IgD-negative memory B cell (primary cell): ENCODE measurements at regions not wholly inside any gene's neighbourhood (a gene's known extent, or its start where the extent isn't known, plus 50 kb on each side); places are given as distances from the start of the nearest gene placed in this dataset.
"Not testable (repeated sequence)": the region's sequence is repeated elsewhere in the genome, so short reads cannot be mapped to it uniquely, and the experiment has no call there.

ENCODE experiments used
- H3K27ac Mint-ChIP-seq, 3 donors: one replicate each; pipeline ENCODE4 v1.8.0; 2020 to 2022; ENCODE audit warnings: mild to moderate bottlenecking in 3 of 3, mixed read lengths in 3 of 3, moderate library complexity in 1 of 3
- H3K27me3 Mint-ChIP-seq: one replicate; pipeline ENCODE4 v1.8.0; 2021; ENCODE audit warnings: mixed read lengths
- H3K36me3 Mint-ChIP-seq: one replicate; pipeline ENCODE4 v1.8.0; 2020; ENCODE audit warnings: mild to moderate bottlenecking, mixed read lengths
- H3K4me1 Mint-ChIP-seq, 3 donors: one replicate each; pipeline ENCODE4 v1.8.0; 2020 to 2022; ENCODE audit warnings: mixed read lengths in 3 of 3, mild to moderate bottlenecking in 1 of 3
- H3K4me3 Mint-ChIP-seq, 4 donors: one replicate each; pipeline ENCODE4 v1.8.0; 2020 to 2022; ENCODE audit warnings: mild to moderate bottlenecking in 4 of 4, mixed read lengths in 4 of 4, moderate library complexity in 3 of 4
- H3K9me3 Mint-ChIP-seq, 3 donors: one replicate each; pipeline ENCODE4 v1.8.0; 2020 to 2021; ENCODE audit warnings: mixed read lengths in 3 of 3, mild to moderate bottlenecking in 1 of 3

GRCh38 chr3:43236008-43236407 is 50.3 kb upstream of the SNRK start:
- Mint-ChIP-seq H3K36me3 (no peaks in the 10 kb centered on the region), H3K27ac (no peak overlapping the region), H3K4me1 (peaks cover 0 to 1% (median 0%) of the 10 kb centered on the region in 3 donors), H3K27me3 (peaks cover 26% of the 10 kb centered on the region), H3K4me3 (no peak overlapping the region), H3K9me3 (peaks cover 0 to 4% (median 3%) of the 10 kb centered on the region in 3 donors)

- Mint-ChIP-seq H3K36me3 (no peaks in the 10 kb centered on the region), H3K27ac (no peak overlapping the region), H3K27me3 (peaks cover 14% of the 10 kb centered on the region), H3K4me1 (peaks cover 0 to 1% (median 0%) of the 10 kb centered on the region in 3 donors), H3K4me3 (no peak overlapping the region), H3K9me3 (peaks cover 2 to 10% (median 4%) of the 10 kb centered on the region in 3 donors)
These were observed 53.3 kb upstream of the SNRK start for GRCh38 chr3:43233062-43233461.

DNA sequence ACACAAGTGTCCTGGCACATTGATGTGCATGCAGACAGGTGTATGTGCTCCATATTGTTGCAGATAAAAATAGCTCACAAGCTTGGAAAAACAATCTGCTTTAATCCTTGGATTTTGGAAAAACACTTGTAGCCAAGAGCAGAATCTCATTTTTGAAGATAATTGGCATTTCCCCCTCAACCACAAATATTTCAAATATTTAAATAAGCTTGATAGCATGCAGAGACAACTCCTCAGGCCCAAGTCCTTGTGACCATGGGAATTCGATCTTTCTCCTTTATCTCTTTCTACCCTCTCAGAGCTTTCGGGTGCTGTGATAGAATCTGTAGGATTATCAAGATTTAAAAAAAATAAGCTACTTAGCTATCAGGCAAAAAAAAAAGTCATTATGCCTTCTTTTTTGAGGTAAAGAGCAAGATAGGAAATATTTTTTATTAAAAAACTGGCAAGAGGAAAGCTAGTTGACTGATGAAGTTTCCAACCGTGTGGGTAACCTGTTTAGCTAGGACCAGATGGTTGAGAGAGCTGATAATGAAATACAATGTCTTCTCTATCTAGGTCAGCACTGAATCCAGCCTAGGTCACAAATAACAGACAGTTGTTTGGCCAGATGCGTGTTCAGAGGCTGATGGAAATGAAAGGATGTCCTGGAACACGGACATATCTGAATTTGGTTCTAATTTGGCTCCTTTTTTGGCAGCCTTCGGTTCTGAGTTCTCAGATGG is 54.9 kb upstream of the SNRK start:
- H3K27ac Mint-ChIP-seq, result no peak overlapping the region
- H3K4me3 Mint-ChIP-seq, result no peak overlapping the region
- H3K9me3 Mint-ChIP-seq, result peaks cover 4 to 16% (median 11%) of the 10 kb centered on the region in 3 donors
- peaks cover 6% of the 10 kb centered on the region for H3K27me3 Mint-ChIP-seq
- H3K4me1 Mint-ChIP-seq, result peaks cover 0 to 1% (median 0%) of the 10 kb centered on the region in 3 donors
- H3K36me3 Mint-ChIP-seq, result no peaks in the 10 kb centered on the region

- H3K4me3 Mint-ChIP-seq, H3K36me3 Mint-ChIP-seq, H3K4me1 Mint-ChIP-seq, H3K27me3 Mint-ChIP-seq, H3K27ac Mint-ChIP-seq: not testable (repeated sequence)
- peaks cover 4 to 16% (median 11%) of the 10 kb centered on the region in 3 donors for H3K9me3 Mint-ChIP-seq
These were observed 56.5 kb upstream of the SNRK start for GRCh38 chr3:43229865-43230264.

DNA sequence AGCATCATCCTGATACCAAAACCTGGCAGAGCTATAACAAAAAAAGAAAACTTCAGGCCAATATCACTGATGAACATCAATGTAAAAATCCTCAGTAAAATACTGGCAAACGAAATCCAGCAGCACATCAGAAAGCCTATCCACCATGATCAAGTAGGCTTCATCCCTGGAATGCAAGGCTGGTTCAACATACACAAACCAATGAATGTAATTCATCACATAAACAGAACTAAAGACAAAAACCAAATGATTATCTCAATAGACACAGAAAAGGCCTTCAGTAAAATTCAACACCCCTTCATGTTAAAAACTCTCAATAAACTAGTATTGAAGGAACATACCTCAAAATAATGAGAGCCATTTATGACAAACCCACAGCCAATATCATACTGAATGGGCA is 58.7 kb upstream of the SNRK start:
- H3K9me3 Mint-ChIP-seq, result peaks cover 4 to 16% (median 11%) of the 10 kb centered on the region in 3 donors
- not testable (repeated sequence) for H3K27ac Mint-ChIP-seq, H3K4me3 Mint-ChIP-seq, H3K36me3 Mint-ChIP-seq, H3K27me3 Mint-ChIP-seq, H3K4me1 Mint-ChIP-seq

- Mint-ChIP-seq H3K4me1 (peaks cover 0 to 4% (median 0%) of the 10 kb centered on the region in 3 donors), H3K4me3 (no peak overlapping the region), H3K9me3 (peaks cover 4 to 16% (median 7%) of the 10 kb centered on the region in 3 donors), H3K36me3 (no peaks in the 10 kb centered on the region), H3K27me3 (peaks cover 4% of the 10 kb centered on the region), H3K27ac (no peak overlapping the region)
These were observed 61.8 kb upstream of the SNRK start for GRCh38 chr3:43224405-43225073.

- H3K4me1 Mint-ChIP-seq, result peaks cover 0 to 4% (median 0%) of the 10 kb centered on the region in 3 donors
These were observed 62.5 kb upstream of the SNRK start for GRCh38 chr3:43223670-43224364.

DNA sequence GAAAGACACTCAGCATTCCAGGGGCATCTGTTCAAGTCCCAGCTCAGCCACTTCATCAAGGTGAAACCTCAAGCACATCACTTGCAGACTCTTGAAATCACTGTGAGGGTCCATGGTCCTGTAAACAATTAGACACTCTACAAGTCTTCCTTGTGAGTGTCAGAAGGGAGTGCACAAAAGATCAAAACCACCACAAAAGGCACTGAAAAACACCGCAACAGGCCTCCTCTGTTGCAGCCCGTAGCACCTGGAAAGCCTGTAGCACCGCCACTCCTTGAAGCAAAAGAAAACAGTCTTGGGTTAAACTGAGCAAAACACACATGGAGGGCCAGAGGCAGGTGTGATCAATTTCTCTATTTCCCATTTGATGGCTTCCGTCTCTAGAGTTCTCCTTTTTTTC is 63.8 kb upstream of the SNRK start:
- Mint-ChIP-seq H3K36me3 (peaks cover 2% of the 10 kb centered on the region), H3K4me1 (peaks cover 0 to 5% (median 2%) of the 10 kb centered on the region in 3 donors), H3K27me3 (peaks cover 1% of the 10 kb centered on the region), H3K9me3 (peaks cover 1 to 8% (median 5%) of the 10 kb centered on the region in 3 donors), H3K27ac (no peak overlapping the region), H3K4me3 (no peak overlapping the region)

More at GRCh38 chr3:43223670-43224364, 62.5 kb upstream of the SNRK start:
- H3K4me3 Mint-ChIP-seq, result no peak overlapping the region
- H3K9me3 Mint-ChIP-seq, result peaks cover 4 to 16% (median 6%) of the 10 kb centered on the region in 3 donors
- no peak overlapping the region for H3K27ac Mint-ChIP-seq
- no peaks in the 10 kb centered on the region for H3K36me3 Mint-ChIP-seq
- peaks cover 4% of the 10 kb centered on the region for H3K27me3 Mint-ChIP-seq

DNA sequence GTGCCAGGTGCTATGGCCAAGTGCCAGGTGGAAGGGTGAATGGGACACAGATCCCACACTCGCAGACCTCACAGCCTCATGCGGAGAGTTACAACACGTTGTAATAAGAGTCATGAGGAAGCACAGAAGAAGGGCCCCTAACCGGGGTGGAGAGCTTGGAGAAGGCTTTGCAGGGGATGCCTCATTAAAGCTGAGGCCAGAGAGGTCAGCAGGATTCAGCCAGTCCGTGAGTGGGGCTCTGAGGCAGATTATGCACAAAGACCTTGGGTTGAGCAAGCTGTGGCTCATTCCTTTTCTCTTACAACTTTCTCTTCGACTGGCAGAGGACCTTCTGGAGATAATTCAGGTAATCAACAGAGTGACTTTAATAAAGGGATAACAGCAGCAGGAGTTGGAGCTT is 65.3 kb upstream of the SNRK start:
- peaks cover 2% of the 10 kb centered on the region for H3K36me3 Mint-ChIP-seq
- H3K9me3 Mint-ChIP-seq, result peaks cover 0 to 1% (median 0%) of the 10 kb centered on the region in 3 donors
- peaks cover 0 to 7% (median 2%) of the 10 kb centered on the region in 3 donors for H3K4me1 Mint-ChIP-seq
- H3K4me3 Mint-ChIP-seq, result no peak overlapping the region
- H3K27ac Mint-ChIP-seq, result no peak overlapping the region
- H3K27me3 Mint-ChIP-seq, result peaks cover 1% of the 10 kb centered on the region

DNA sequence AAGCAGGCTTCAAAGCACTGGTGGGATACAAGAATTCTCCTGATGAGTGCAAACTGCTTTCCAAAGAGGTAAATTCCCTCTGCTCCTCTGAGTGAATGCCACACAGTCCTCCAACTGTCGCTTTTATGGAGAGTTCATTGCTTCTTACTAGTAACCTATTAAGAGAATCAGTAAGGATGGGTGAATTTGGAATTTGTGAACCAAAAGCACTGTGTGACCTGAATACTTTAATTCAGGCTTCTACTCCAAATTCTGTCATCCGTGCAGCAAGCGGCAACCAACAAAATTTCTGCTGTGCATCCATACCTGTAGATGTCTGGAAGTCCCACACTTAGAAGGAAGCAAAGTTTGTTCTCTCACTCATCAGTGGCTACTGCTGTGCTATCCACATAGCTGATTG is 66.7 kb upstream of the SNRK start:
- peaks cover 0 to 7% (median 2%) of the 10 kb centered on the region in 3 donors for H3K4me1 Mint-ChIP-seq
- H3K9me3 Mint-ChIP-seq, result peaks cover 0 to 1% (median 0%) of the 10 kb centered on the region in 3 donors
- peaks cover 3% of the 10 kb centered on the region for H3K27me3 Mint-ChIP-seq
- H3K27ac Mint-ChIP-seq, result no peak overlapping the region
- peaks cover 6% of the 10 kb centered on the region for H3K36me3 Mint-ChIP-seq
- H3K4me3 Mint-ChIP-seq, result no peak overlapping the region

GRCh38 chr3:43218921-43219320 is 67.4 kb upstream of the SNRK start:
- no peak overlapping the region for H3K27ac Mint-ChIP-seq
- no peak overlapping the region for H3K4me3 Mint-ChIP-seq
- peaks cover 3% of the 10 kb centered on the region for H3K27me3 Mint-ChIP-seq
- peaks cover 0 to 1% (median 0%) of the 10 kb centered on the region in 3 donors for H3K9me3 Mint-ChIP-seq
- peaks cover 6% of the 10 kb centered on the region for H3K36me3 Mint-ChIP-seq
- H3K4me1 Mint-ChIP-seq, result peaks cover 0 to 5% (median 2%) of the 10 kb centered on the region in 3 donors

GRCh38 chr3:43218156-43218555 is 68.2 kb upstream of the SNRK start:
- no peak overlapping the region for H3K27ac Mint-ChIP-seq
- peaks cover 0 to 5% (median 2%) of the 10 kb centered on the region in 3 donors for H3K4me1 Mint-ChIP-seq
- peaks cover 4% of the 10 kb centered on the region for H3K27me3 Mint-ChIP-seq
- peaks cover 6% of the 10 kb centered on the region for H3K36me3 Mint-ChIP-seq
- H3K4me3 Mint-ChIP-seq, result no peak overlapping the region
- H3K9me3 Mint-ChIP-seq, result peaks cover 0 to 1% (median 0%) of the 10 kb centered on the region in 3 donors

DNA sequence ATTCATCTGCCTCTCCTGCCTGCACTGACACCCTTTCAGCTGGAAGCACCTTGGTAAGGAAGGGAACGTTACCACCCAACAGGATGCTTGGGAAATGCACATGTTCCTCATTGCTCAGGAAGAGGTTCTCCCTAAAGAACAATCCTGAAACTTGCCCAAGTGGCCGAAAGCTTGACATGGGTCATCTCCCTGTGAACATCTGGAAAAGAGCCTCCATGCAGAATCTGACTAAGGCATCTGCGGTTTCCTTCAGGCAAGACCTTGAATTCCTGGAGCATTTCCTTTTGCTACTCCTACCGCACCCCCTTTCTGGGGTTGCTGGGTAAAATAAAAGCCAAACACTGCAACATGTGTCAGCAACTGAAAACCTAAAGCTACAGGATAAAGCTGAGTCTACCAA is 68.7 kb upstream of the SNRK start:
- peak overlapping the region in 1 of 3 donors; percentile 75 for H3K27ac Mint-ChIP-seq
- H3K4me3 Mint-ChIP-seq, result no peak overlapping the region
- peaks cover 6% of the 10 kb centered on the region for H3K36me3 Mint-ChIP-seq
- H3K27me3 Mint-ChIP-seq, result peaks cover 6% of the 10 kb centered on the region
- peaks cover 0 to 5% (median 2%) of the 10 kb centered on the region in 3 donors for H3K4me1 Mint-ChIP-seq
- H3K9me3 Mint-ChIP-seq, result peaks cover 0 to 1% (median 0%) of the 10 kb centered on the region in 3 donors

GRCh38 chr3:43217206-43217605 is 69.1 kb upstream of the SNRK start:
- H3K36me3 Mint-ChIP-seq, result peaks cover 6% of the 10 kb centered on the region
- H3K4me3 Mint-ChIP-seq, result no peak overlapping the region
- peaks cover 0 to 1% (median 0%) of the 10 kb centered on the region in 3 donors for H3K9me3 Mint-ChIP-seq
- H3K27ac Mint-ChIP-seq, result peak overlapping the region in 1 of 3 donors; percentile 75
- peaks cover 0 to 5% (median 2%) of the 10 kb centered on the region in 3 donors for H3K4me1 Mint-ChIP-seq
- peaks cover 6% of the 10 kb centered on the region for H3K27me3 Mint-ChIP-seq
